Parathyroid adenoma (tissue), 2 donors: ENCODE measurements at regions not wholly inside any gene's neighbourhood (a gene's known extent, or its start where the extent isn't known, plus 50 kb on each side); places are given as distances from the start of the nearest gene placed in this dataset.

ENCODE experiments used
- H2AFZ ChIP-seq: fragments of 300-600 bp; sonication (generic); one replicate; pipeline ENCODE4 v1.7.0; 2017; ENCODE audit warnings: antibody characterized with exemption, mild to moderate bottlenecking
- H3K27ac ChIP-seq: fragments of 300-600 bp; sonication (generic); one replicate; pipeline ENCODE4 v1.7.0; 2017
- H3K27me3 ChIP-seq: fragments of 300-600 bp; sonication (generic); one replicate; pipeline ENCODE4 v1.7.0; 2017; ENCODE audit warnings: low read length; ENCODE audit not compliant: control insufficient read depth, insufficient read depth
- H3K36me3 ChIP-seq: fragments of 300-600 bp; sonication (generic); one replicate; pipeline ENCODE4 v1.7.0; 2017; ENCODE audit warnings: low read length; ENCODE audit not compliant: control insufficient read depth, insufficient read depth
- H3K4me1 ChIP-seq: fragments of 300-600 bp; sonication (generic); one replicate; pipeline ENCODE4 v1.7.0; 2017; ENCODE audit warnings: control low read depth
- H3K4me2 ChIP-seq: fragments of 300-600 bp; sonication (generic); one replicate; pipeline ENCODE4 v1.7.0; 2017; ENCODE audit warnings: low read length
- H3K4me3 ChIP-seq: fragments of 300-600 bp; sonication (generic); one replicate; pipeline ENCODE4 v1.7.0; 2017; ENCODE audit warnings: low read depth, low read length
- H3K79me2 ChIP-seq: fragments of 300-600 bp; sonication (generic); one replicate; pipeline ENCODE4 v1.7.0; 2017; ENCODE audit warnings: control low read depth
- H3K9ac ChIP-seq: fragments of 300-600 bp; sonication (generic); one replicate; pipeline ENCODE4 v1.7.0; 2017; ENCODE audit warnings: mild to moderate bottlenecking
- H3K9me3 ChIP-seq: fragments of 300-600 bp; sonication (generic); one replicate; pipeline ENCODE4 v1.7.0; 2017; ENCODE audit warnings: low read length; ENCODE audit not compliant: control insufficient read depth
- TF ChIP-seq, protein P1 (sequence below): fragments of 300-600 bp; sonication (generic); IDR thresholded peaks from one replicate; pipeline ENCODE4 v1.7.0; 2017; ENCODE audit warnings: antibody characterized with exemption, mild to moderate bottlenecking
- donor health status: primary hyperparathyroidism.

DNA sequence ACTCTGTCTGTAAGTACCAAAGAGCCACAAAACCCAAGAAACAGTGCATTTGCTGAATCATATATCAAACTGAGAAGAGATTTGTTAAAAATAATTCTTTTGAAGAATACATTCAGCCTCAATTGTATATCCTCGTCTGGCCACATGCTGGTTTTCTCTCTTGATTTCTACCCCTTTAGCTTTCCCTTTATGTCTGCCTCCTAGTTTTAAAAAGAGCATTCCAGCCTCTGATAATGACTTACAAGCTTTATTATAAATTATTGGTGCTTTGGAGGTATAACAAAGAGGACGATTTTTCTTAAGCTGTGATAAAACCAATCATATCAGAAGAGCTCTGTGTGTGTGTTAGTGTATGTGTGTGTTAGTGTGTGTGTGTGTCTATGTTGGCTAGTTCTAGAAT lies 70.4 kb upstream of the ROBO2 start:
- Histone ChIP-seq H3K4me3 (no peak overlapping the region), H3K79me2 (no peaks in the 10 kb centered on the region), H3K4me1 (no peaks in the 10 kb centered on the region), H3K27me3 (no peaks in the 10 kb centered on the region), H2AFZ (no peak overlapping the region), H3K9ac (no peak overlapping the region), H3K9me3 (no peaks in the 10 kb centered on the region), H3K4me2 (no peak overlapping the region), H3K36me3 (no peaks in the 10 kb centered on the region), H3K27ac (no peak overlapping the region)
- TF ChIP-seq, protein P1, sequence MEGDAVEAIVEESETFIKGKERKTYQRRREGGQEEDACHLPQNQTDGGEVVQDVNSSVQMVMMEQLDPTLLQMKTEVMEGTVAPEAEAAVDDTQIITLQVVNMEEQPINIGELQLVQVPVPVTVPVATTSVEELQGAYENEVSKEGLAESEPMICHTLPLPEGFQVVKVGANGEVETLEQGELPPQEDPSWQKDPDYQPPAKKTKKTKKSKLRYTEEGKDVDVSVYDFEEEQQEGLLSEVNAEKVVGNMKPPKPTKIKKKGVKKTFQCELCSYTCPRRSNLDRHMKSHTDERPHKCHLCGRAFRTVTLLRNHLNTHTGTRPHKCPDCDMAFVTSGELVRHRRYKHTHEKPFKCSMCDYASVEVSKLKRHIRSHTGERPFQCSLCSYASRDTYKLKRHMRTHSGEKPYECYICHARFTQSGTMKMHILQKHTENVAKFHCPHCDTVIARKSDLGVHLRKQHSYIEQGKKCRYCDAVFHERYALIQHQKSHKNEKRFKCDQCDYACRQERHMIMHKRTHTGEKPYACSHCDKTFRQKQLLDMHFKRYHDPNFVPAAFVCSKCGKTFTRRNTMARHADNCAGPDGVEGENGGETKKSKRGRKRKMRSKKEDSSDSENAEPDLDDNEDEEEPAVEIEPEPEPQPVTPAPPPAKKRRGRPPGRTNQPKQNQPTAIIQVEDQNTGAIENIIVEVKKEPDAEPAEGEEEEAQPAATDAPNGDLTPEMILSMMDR = no peak

DNA sequence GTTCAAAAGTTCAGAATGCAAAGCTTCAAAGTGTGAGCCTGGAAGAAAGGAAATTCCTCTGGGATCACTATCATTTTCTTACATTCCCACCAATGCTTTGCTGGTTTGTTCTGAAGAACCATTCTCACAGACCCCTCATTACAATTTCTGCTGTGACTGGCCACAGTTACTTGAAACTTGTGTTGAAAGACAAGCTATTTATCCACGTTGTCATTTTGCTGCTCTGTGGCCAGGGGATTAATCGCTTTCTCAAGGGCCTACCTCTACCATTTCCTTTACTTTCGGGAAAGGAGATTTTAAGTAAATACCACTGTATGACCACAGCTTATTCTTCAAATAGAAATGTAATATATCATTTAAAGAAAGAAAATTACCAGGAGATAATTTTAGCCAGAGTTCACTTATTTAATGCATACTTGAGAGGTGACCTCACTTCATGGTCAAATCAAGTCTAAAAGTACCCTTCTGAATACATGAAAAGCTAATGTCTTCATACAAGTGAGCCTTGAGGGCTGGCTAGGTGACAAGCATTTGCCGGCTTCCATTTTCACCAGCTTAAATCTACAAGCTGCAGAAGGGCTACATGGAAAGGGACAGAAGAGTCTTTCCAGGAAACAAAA lies 69.8 kb upstream of the ROBO2 start:
- H3K4me2 ChIP-seq = no peak overlapping the region
- H3K4me1 ChIP-seq = no peaks in the 10 kb centered on the region
- TF ChIP-seq, protein P1 = no peak
- no peaks in the 10 kb centered on the region for H3K79me2 ChIP-seq
- H3K27ac ChIP-seq = no peak overlapping the region
- H2AFZ ChIP-seq = no peak overlapping the region
- no peaks in the 10 kb centered on the region for H3K36me3 ChIP-seq
- H3K27me3 ChIP-seq = no peaks in the 10 kb centered on the region
- no peak overlapping the region for H3K9ac ChIP-seq
- no peaks in the 10 kb centered on the region for H3K9me3 ChIP-seq
- H3K4me3 ChIP-seq = no peak overlapping the region

DNA sequence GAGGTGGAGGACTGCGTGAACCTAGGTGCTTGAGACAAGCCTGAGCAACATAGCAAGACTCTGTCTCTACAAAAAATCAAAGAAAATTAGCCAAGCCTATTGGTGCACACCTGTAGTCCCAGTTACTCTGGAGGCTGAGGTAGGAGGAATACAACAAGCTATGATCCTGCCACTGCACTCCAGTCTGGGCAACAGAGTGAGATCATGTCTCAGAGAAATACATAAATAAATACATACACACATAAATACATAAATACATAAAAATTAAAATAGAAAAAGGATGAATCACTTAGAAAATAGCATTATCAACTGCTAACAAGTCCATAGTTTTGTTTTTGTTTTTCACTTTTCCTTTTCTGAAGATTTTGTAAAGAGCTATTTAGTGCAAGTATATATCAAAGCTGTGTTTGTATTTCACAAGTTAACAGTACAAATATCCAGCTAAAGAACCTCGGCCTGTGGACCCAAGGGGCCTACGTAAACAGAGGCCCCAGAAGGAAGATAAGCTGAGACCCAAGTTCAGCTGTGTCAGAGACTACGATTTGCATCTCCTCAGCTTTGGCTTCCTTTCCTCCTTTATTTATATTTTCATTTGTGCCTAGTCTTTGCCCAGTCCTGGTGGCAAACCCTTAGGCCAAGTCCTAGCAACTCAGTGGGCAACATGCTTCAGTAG lies 67.1 kb upstream of the ROBO2 start:
- TF ChIP-seq, protein P1 = no peak
- Histone ChIP-seq H3K9ac (no peak overlapping the region), H3K4me1 (no peaks in the 10 kb centered on the region), H3K36me3 (no peaks in the 10 kb centered on the region), H3K4me2 (no peak overlapping the region), H3K27me3 (no peaks in the 10 kb centered on the region), H3K9me3 (no peaks in the 10 kb centered on the region), H3K4me3 (no peak overlapping the region), H2AFZ (no peak overlapping the region), H3K79me2 (no peaks in the 10 kb centered on the region), H3K27ac (no peak overlapping the region)

DNA sequence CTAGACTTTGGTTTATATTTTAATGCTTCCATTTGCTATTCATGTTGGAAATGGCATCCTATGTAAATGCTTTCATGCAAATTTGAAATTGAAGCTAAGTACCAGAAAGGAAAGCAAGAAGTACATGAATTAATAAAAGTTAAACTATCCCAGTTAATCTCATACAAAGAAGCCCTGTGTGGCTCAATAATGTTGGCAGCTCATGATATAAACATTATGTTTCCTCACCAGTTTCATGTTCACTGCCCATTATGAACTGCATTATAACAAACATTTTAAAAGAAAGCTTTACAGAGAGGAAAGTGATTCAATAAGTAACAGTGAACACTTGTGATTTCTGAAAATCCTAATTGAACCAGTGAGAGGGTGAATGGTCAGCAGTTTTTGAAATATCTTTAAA lies 62.9 kb upstream of the ROBO2 start:
- Histone ChIP-seq H3K27ac (no peak overlapping the region), H3K27me3 (no peaks in the 10 kb centered on the region), H3K79me2 (no peaks in the 10 kb centered on the region), H3K9ac (no peak overlapping the region), H2AFZ (no peak overlapping the region), H3K9me3 (no peaks in the 10 kb centered on the region), H3K4me3 (no peak overlapping the region), H3K4me1 (no peaks in the 10 kb centered on the region), H3K36me3 (no peaks in the 10 kb centered on the region), H3K4me2 (no peak overlapping the region)
- TF ChIP-seq, protein P1 = no peak

DNA sequence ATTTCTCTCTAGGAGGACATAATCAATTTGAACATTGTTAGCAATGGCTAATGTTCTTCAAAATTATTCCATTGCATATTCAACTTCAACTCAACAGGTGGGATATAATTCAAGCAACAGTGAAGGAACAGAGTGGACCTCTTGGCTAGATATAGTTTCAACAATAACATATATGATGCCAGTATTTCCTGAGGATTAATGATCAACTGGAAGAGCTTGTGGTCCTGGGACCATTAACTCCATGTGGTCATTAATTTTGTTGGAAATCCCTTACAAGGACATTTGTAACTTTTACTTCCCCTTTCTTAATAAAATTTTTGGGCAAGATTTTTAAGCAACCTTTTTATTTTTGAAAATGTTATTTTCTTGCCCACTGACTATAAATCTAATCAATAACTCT lies 54.3 kb upstream of the ROBO2 start:
- H3K4me1 ChIP-seq = no peaks in the 10 kb centered on the region
- no peak overlapping the region for H3K27ac ChIP-seq
- no peak overlapping the region for H3K9ac ChIP-seq
- H3K9me3 ChIP-seq = no peaks in the 10 kb centered on the region
- no peak overlapping the region for H3K4me2 ChIP-seq
- no peaks in the 10 kb centered on the region for H3K27me3 ChIP-seq
- H3K79me2 ChIP-seq = no peaks in the 10 kb centered on the region
- no peak overlapping the region for H3K4me3 ChIP-seq
- no peak overlapping the region for H2AFZ ChIP-seq
- TF ChIP-seq, protein P1 = no peak
- H3K36me3 ChIP-seq = no peaks in the 10 kb centered on the region
